ENCODE measurements at regions not wholly inside any gene's neighbourhood (a gene's known extent, or its start where the extent isn't known, plus 50 kb on each side); places are given as distances from the start of the nearest gene placed in this dataset.
A peak's percentile ranks its signal among the peaks of the same experiment; 100 is the strongest.
"Not testable (repeated sequence)": the region's sequence is repeated elsewhere in the genome, so short reads cannot be mapped to it uniquely, and the experiment has no call there.

DNA sequence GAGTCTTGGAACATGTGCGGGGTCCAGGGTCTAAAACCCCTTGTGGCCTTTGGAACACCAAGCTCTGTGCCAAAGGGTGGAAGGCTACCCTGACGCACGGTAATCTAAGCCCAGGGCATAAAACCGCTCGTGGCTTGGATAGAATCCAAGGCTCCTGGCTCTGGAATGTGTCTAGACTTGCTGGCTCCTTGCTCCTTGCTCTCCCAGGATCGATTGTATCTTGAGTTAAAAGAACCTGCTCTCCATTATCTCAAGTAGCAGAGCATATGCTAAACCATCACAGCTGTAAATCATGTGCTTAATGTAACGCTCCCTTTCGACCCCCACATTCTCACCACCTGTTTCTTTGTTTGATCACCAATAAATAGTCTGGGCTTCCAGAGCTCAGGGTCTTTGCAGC is 50.3 kb downstream of the TLCD4 start:
- not testable (repeated sequence) for DNase-seq

GRCh38 chr1:95168028-95168427 is 50.9 kb downstream of the TLCD4 start:
- no peak for DNase-seq

GRCh38 chr1:95168761-95169351 is 51.7 kb downstream of the TLCD4 start:
- DNase-seq = no peak

GRCh38 chr1:95169548-95169947 is 52.4 kb downstream of the TLCD4 start:
- no peak for DNase-seq

DNA sequence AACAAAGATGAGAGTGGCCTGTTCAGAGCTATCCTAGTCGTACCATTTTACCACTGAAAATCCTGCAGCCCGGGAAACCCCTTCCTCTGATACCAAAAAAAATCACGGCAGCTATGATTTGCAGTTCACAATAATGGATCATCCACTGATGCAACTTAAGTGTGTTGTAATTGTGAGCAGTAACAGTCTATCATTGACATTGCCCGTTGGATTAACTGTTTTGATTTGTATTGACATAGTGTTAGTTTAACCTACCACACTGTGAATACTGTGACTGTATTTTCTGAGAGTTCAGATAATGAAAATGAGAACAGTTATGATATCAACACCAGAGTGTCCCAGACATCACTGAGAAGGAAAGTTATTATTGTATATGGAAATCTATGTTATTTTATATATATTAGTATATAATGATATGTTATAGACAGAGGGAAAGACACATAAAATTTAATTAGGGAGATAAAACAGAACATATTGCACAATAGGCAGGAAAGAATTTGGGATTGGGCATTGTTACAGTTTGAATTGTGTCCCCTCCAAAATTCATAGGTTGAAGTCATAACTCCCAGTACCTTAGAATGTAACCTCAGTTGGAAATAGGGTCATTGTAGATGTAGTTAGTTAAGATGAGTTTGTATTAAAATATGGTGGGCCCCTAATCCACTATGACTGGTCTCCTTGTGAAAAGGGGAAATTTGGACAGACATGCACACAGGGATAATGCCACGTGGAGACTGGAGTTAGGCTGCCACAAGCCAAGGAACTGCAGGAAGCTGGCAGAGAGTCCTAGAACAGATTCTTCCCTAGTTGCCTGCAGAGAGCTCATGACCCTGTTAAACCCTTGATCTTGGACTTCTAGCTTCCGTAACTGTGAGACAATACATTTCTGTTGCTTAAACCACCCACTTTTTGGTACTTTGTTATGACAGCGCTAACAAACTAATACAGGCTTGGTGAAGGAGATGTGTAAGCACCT is 54.4 kb downstream of the TLCD4 start:
- DNase-seq = no peak

DNA sequence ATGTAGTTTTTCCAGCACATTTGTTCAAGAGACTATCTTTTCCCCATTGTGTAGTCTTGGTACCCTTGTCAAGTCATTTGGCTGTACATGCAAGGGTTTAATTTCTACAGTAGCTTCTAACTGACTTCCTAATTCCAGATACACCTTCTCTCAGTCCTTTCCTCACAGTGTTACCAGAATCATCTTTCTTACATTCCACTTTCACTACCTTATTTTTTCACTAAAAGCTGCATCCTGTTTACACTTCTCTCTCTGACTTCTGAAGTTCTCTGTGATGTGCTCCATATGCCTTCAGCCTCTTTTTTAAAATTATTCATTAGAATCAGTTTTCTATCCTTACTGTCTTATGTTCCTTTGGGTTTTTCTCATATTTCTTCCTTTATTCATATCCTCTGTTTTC is 57.1 kb upstream of the RWDD3 start:
- DNase-seq = no peak

DNA sequence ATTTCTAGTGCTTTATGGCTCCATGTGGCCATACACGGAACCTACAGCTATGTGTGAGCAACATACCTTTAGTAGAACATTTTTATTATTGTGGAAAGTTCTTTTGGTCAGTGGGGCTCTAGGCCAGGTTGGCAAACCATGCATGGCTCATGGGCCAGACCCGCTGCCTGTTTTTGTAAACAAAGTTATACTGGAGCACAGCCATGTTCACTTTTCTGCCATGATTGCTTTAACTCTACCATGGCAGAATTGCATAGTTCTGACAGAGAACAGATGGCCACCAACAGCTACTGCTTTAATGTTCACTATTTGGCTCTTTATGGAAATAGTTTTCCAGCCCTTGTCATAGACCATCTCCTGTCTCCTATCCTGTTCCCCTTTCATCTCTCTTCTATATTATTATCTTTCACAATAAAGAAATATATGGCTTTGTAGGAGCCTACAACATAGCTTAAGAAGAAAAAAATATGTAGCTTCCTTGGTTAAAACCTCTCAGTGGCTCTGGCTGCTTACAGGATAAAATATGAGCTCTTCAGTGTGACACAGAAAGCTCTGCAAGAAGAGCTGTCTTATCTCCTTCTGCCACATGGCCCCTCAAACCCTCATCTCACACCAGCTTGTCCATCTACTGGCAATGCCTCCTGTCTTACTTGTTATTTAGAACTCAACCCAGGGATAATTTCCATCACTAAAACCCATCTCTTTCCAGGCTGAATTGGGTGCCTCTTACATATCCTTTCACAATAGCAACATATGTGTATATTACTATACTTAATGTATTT is 54.6 kb upstream of the RWDD3 start:
- no peak for DNase-seq

- DNase-seq = no peak
Observed at GRCh38 chr1:95180371-95180770, 53.6 kb upstream of the RWDD3 start.

DNA sequence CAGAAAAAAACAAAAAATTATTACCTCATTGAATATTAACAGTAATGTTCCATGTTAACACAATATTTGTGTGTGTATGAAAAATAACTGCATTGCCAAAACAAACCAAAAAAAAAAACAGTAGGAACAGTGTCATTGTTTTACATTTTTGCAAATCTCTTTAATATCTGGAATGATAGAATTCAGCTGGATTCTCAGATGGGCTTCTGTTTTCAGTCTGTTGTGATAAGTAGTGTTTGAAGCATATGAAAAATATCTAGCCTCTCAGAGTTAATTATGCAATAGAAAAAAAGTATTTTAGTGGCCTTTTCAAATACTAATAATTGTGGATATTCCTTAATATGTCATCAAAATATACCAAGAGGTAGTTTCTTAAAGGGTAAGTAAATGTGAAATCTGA is 52.9 kb upstream of the RWDD3 start:
- no peak for DNase-seq

- peak; percentile 34 for DNase-seq
Observed at GRCh38 chr1:95183952-95184351, 50.1 kb upstream of the RWDD3 start.
